HG03565 (cell line): ENCODE measurements at regions not wholly inside any gene's neighbourhood (a gene's known extent, or its start where the extent isn't known, plus 50 kb on each side); places are given as distances from the start of the nearest gene placed in this dataset.

Experiments used
- ATAC-seq: cut with Tn5 transposase; IDR thresholded peaks from one replicate; pipeline ENCODE4 v1.9.1; 2021; ENCODE audit warnings: mild to moderate bottlenecking, moderate library complexity; ENCODE audit not compliant: unreplicated experiment

- ATAC-seq = no peak
Observed at GRCh38 chr10:9550810-9551209, 1466.9 kb upstream of the CELF2 start.

GRCh38 chr10:9554321-9554720 lies 1463.4 kb upstream of the CELF2 start:
- ATAC-seq = no peak

GRCh38 chr10:9560976-9561375 lies 1456.7 kb upstream of the CELF2 start:
- ATAC-seq = no peak

- ATAC-seq = no peak
Observed at GRCh38 chr10:9561821-9562505, 1455.7 kb upstream of the CELF2 start.

- ATAC-seq = no peak
Observed at GRCh38 chr10:9577746-9578145, 1439.9 kb upstream of the CELF2 start.

- ATAC-seq = no peak
Observed at GRCh38 chr10:9579110-9579705, 1438.5 kb upstream of the CELF2 start.

- peak; percentile 63 for ATAC-seq
Observed at GRCh38 chr10:9582803-9583202, 1434.9 kb upstream of the CELF2 start.

- no peak for ATAC-seq
Observed at GRCh38 chr10:9596368-9596920, 1421.2 kb upstream of the CELF2 start.

- ATAC-seq = no peak
Observed at GRCh38 chr10:9602998-9603397, 1414.7 kb upstream of the CELF2 start.

- no peak for ATAC-seq
Observed at GRCh38 chr10:9603972-9604371, 1413.7 kb upstream of the CELF2 start.

GRCh38 chr10:9605231-9605630 lies 1412.4 kb upstream of the CELF2 start:
- no peak for ATAC-seq

GRCh38 chr10:9608602-9609001 lies 1409.1 kb upstream of the CELF2 start:
- ATAC-seq = no peak

- peak; percentile 93 for ATAC-seq
Observed at GRCh38 chr10:9613338-9614075, 1404.2 kb upstream of the CELF2 start.

GRCh38 chr10:9615189-9615588 lies 1402.5 kb upstream of the CELF2 start:
- no peak for ATAC-seq

- no peak for ATAC-seq
Observed at GRCh38 chr10:9621216-9621615, 1396.5 kb upstream of the CELF2 start.

- ATAC-seq = no peak
Observed at GRCh38 chr10:9625304-9625703, 1392.4 kb upstream of the CELF2 start.

- no peak for ATAC-seq
Observed at GRCh38 chr10:9634466-9634865, 1383.2 kb upstream of the CELF2 start.

- ATAC-seq = no peak
Observed at GRCh38 chr10:9635691-9636090, 1382.0 kb upstream of the CELF2 start.

- ATAC-seq = no peak
Observed at GRCh38 chr10:9636216-9636615, 1381.5 kb upstream of the CELF2 start.

- no peak for ATAC-seq
Observed at GRCh38 chr10:9643782-9644181, 1373.9 kb upstream of the CELF2 start.

GRCh38 chr10:9645404-9645803 lies 1372.3 kb upstream of the CELF2 start:
- ATAC-seq = no peak
